ENCODE measurements at regions not wholly inside any gene's neighbourhood (a gene's known extent, or its start where the extent isn't known, plus 50 kb on each side); places are given as distances from the start of the nearest gene placed in this dataset.

DNA sequence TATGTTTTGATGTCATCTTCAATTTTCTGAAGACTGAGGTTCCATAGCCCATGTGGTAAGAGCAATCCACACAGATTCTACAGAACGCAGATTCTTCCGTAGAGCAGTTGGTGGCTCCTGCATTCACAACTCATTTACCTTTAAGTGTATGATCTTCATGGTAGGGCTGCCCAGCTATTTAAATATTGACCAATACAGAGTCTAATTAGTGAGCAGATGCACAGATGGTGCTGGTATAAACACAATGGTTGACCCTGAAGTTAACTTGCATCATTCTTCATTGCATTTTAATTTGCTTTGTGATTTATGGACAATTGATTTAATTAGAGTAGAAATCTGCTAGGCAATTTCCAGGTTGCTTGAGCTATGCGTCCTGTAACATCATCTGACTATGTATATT lies 269.2 kb downstream of the SQOR start:
- TF ChIP-seq, protein P1, sequence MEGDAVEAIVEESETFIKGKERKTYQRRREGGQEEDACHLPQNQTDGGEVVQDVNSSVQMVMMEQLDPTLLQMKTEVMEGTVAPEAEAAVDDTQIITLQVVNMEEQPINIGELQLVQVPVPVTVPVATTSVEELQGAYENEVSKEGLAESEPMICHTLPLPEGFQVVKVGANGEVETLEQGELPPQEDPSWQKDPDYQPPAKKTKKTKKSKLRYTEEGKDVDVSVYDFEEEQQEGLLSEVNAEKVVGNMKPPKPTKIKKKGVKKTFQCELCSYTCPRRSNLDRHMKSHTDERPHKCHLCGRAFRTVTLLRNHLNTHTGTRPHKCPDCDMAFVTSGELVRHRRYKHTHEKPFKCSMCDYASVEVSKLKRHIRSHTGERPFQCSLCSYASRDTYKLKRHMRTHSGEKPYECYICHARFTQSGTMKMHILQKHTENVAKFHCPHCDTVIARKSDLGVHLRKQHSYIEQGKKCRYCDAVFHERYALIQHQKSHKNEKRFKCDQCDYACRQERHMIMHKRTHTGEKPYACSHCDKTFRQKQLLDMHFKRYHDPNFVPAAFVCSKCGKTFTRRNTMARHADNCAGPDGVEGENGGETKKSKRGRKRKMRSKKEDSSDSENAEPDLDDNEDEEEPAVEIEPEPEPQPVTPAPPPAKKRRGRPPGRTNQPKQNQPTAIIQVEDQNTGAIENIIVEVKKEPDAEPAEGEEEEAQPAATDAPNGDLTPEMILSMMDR (IDR thresholded peaks at IDR 0.05 in 2 of 3, conservative IDR thresholded peaks at IDR 0.05 in 1 of 3; ENCODE audit: control insufficient read depth in 2 of 3, extremely low read depth in 1 of 3, insufficient read depth in 1 of 3, low read depth in 3 of 3, low read length in 3 of 3), result no peak
- TF ChIP-seq, protein P2, sequence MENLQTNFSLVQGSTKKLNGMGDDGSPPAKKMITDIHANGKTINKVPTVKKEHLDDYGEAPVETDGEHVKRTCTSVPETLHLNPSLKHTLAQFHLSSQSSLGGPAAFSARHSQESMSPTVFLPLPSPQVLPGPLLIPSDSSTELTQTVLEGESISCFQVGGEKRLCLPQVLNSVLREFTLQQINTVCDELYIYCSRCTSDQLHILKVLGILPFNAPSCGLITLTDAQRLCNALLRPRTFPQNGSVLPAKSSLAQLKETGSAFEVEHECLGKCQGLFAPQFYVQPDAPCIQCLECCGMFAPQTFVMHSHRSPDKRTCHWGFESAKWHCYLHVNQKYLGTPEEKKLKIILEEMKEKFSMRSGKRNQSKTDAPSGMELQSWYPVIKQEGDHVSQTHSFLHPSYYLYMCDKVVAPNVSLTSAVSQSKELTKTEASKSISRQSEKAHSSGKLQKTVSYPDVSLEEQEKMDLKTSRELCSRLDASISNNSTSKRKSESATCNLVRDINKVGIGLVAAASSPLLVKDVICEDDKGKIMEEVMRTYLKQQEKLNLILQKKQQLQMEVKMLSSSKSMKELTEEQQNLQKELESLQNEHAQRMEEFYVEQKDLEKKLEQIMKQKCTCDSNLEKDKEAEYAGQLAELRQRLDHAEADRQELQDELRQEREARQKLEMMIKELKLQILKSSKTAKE (IDR thresholded peaks at IDR 0.05; ENCODE audit: low read depth, poor library complexity, severe bottlenecking), result no peak
- TF ChIP-seq ASH2L (IDR thresholded peaks at IDR 0.05; ENCODE audit: borderline replicate concordance, low read depth), result no peak

Data from GM12878 (cell line).